ENCODE measurements at regions not wholly inside any gene's neighbourhood (a gene's known extent, or its start where the extent isn't known, plus 50 kb on each side); places are given as distances from the start of the nearest gene placed in this dataset.

GRCh38 chr3:117628823-117629291 lies 919.3 kb downstream of the TUSC7 start:
- TF ChIP-seq CTCF (IDR thresholded peaks at IDR 0.05) (no peak), POLR2A (IDR thresholded peaks at IDR 0.05) (no peak)

Measured in thyroid gland (tissue), 4 donors.